ENCODE measurements at regions not wholly inside any gene's neighbourhood (a gene's known extent, or its start where the extent isn't known, plus 50 kb on each side); places are given as distances from the start of the nearest gene placed in this dataset.
A peak's percentile ranks its signal among the peaks of the same experiment; 100 is the strongest.

DNA sequence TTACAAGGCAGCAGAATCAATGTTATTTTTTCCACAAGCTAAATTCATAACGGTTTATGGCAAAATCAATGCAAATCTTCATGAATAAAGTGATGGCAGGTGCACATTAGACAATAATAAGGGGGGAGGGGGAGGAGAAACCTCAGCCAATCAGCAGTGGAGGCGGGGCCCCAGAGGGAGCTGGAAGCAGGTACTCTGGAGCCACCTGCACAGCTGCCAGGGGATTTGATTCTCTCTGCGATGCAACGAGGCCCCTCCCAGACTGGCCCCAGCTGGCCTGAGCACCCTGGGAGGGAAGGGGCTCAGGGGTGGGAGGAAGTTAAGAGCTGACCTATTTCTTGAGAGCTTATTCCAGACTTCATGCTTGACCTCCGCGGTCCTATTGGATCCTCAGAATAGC lies 127.8 kb upstream of the IGSF21 start:
- peak; percentile 91 for DNase-seq

DNA sequence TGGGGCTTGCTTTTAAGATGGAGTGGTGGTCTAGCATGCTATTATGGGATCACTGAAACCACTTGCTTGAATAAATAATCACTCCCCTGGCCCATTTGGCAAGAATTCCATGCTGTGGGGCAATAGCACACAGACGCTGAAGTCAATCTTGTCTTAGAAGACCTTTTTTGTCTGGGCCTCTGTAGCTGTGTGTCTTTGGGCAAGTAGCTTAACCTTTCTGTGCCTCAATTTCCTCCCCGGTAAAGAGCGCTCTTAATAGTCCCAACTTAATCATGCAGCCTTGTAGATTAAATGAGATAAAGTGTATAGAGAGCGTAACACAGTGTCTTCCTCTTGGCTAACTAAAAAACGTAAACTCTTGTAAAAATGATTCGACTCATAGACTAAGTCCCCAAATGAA lies 125.4 kb upstream of the IGSF21 start:
- DNase-seq: no peak

DNA sequence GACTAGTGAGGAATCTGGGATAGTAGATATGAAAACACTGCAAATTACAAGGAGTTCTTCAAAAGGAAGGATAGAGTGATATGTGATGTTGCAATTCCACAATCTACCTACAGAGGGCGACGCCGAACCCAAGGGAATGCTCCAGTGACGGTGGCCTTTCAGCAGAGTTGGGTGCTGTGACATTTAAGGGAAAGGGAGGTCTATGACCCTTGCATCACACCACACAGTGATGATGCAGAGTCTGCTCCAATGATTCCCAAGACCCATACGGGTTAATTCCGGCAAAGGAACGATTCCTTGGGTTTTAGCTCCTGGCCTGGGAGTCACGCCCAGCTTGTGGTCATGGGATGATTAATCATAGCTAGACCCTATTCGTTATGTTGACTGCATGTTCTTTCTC lies 123.0 kb upstream of the IGSF21 start:
- peak; percentile 20 for DNase-seq

DNA sequence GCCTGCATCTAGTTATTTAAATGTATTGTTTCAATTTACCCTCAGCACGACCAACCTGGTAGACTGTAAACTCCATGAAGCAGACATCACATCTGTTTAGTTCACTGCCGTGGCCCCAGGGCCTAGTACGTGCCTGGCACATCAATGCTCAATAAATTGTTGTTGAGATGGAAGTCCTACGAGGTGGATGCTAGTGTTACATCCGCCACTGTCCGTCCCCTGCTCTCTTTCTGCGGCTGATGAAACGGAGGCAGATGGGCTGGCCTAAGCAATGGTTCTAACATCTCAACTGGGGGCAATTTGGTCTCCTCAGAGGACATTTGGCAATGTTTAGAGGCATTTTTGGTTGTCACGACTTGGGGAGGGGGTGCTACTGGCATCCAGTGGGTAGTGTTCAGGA lies 121.4 kb upstream of the IGSF21 start:
- no peak for DNase-seq

DNA sequence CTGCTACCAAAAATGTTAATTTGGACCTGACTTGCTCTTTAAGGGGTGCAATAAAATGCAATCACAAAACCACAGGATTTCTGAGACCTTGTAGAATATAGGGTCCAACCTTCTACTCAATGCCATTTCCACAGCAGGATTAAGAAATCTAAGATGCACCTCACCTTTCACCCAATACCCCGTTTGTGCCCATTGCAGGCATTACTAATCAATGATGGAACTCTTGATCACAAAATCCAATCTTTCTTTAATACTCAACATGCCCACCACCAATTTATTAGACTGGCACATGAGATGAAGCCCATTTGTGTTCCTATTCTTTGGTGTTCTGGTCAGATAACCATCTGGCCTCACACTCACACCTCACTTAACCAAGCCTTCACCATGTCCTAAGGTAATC lies 117.2 kb upstream of the IGSF21 start:
- no peak for DNase-seq

DNA sequence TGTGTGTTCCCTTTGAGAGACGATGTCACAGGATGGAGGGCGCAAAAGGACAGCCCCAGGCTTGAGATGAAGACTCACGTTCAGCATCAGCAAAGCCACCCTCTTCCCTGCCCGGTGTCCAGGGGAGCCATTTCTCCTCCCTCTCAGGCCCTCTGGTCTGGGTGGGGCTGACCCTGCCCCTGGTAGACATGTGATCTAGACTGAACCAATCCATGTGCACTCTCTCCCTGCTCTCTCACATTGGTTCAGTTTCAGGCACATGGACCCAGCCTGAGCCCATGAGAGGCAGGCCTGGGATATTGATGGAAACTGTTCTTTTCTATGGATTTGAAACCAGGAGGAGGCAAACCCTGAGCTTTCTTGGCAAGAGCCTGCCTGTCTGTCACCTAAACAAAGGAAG lies 115.6 kb upstream of the IGSF21 start:
- no peak for DNase-seq

DNA sequence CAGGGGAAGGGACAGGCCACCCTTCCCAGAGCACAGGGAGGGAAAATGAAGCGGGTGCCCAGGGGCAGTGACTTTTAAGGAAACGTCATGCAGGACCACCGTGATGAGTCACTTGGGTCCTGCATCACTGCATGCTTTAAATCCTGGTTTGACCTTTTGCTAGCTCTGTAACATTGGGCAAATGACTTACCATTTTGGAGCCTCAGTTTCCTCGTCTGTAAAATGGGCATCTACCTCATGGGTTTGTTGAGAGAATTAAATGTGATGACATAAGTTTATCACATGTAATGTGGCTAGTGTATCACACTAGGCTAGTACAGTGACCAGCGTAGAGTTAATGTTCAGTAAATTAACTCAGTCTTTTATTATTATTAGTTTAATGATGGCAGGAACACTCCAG lies 114.8 kb upstream of the IGSF21 start:
- DNase-seq: no peak

DNA sequence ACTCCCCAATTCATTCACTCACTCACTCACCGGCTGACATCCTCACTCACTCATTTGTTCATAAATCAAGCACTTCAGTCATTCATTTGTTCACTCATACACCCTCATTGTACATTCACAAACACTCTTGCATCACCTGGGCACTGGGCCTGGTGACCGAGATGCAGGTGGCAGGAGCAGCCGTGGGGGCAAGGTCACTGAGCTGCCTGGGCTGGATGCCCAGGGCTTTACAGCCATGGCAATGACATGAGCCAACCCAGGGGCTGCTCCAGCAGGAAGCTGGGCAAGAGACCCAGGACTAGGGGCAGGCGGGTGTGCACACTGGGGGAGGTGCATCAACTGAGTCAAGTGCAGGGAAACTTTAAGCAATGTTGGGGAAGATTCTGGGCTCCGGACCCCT lies 113.6 kb upstream of the IGSF21 start:
- no peak for DNase-seq

DNA sequence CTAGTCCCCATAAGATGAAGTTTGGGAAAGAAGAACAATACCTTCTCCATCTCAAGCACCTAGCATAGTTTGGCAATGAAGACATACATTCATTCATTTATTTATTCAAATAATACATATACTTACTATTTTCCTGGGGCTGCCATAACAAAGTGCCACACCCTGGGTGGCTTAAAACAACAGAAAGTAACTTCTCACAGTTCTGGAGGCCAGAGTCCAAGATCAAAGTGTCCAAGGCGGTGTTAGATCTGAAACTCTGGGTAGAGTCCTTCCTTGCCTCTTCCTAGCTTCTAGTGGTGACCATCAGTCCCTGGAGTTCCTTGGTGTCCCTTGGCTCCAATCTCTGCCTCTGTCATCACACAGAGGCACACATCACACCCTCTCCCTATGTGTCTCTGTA lies 112.1 kb upstream of the IGSF21 start:
- no peak for DNase-seq

DNA sequence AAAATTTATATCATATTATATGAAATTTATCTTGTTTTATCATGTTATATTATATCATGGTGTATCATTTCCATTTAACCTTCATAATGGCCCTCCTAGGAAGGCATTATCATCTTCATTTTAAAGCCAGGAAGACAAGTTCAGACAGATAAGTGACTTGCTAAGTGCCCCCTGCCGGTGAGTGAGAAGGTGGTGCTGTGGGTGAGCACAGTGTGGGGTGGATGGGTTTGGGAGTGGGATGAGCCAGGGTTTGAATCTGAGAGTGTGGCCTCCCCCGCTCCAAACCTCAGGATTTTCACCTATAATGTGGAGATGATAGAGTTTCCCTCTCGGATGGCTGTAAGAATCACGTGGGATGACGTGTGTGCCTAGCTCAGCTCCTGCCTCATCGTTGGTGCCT lies 108.7 kb upstream of the IGSF21 start:
- no peak for DNase-seq

DNA sequence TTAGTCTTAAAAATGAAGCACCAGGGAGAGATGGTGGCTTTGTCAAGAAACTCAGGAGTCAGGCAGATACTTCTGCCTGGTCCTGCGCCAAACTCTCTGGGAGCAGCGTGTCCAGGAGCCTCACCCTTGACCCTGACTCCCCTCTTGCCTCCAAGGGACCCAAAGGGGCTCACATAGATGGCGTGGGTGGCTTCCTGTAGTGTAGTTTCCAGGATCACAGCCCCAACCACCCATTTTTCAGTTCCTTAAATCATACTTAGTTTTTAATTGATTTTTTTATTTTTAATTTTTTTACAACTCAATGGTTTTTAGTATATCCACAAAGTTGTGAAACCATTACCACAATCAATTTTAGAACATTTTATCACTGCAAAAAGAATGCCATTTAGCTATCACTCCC lies 107.7 kb upstream of the IGSF21 start:
- no peak for DNase-seq

DNA sequence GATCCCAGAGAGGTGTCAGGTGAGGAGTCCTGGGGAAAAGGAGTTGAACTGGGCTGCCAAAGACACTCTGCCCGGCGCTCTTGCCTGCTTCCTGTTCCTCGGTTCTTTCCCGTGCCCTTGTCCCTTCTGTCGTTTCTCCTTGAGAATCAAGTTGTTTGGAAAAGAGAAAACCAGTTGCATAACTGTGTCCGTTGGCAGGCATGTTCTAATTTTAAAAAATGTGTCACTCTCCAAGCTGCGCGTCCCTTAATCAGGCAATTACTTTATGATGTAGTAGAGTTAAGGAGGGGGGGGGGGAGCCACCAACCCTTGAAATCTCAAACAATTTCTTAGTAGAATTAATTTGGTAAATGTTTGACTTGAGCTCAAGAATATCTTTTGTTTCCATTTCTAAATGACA lies 105.9 kb upstream of the IGSF21 start:
- DNase-seq: no peak

DNA sequence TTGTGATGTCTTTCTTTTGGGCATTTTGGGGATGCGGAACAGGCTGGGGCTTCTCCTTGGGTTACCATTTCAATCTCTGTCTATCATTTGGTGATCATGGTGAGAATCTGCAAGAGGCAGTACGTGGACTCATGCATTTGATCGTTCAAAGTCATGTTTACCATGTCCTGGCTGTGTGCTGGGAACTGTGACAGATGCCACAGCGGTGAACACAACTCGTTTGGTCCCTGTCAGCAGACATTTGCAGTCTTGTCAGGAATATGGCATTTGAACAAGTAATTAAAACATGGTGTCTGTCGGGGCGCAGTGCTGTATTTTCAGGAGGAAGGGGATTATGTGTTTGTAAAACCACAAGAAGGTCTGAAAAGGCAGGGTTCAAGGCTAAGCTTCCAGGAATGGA lies 103.3 kb upstream of the IGSF21 start:
- no peak for DNase-seq

DNA sequence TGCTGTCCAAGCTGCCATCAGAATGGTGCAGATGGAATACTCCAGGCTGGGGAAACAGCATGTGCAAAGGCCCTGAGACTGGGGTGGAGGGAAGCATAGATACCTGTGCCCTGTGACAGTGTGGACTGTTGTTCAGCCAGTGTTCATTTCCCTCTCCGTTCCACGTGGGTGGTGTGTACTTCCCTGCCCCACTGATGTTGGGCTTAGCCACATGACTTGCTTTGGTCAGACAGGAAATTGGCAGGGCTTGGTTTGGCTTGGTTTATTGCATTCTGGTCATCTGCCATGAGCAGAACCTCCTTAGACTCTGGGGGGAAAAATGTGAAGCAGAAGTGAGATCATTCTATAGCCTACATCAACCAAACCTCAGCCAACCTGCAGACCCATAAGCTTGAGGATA lies 102.4 kb upstream of the IGSF21 start:
- no peak for DNase-seq

DNA sequence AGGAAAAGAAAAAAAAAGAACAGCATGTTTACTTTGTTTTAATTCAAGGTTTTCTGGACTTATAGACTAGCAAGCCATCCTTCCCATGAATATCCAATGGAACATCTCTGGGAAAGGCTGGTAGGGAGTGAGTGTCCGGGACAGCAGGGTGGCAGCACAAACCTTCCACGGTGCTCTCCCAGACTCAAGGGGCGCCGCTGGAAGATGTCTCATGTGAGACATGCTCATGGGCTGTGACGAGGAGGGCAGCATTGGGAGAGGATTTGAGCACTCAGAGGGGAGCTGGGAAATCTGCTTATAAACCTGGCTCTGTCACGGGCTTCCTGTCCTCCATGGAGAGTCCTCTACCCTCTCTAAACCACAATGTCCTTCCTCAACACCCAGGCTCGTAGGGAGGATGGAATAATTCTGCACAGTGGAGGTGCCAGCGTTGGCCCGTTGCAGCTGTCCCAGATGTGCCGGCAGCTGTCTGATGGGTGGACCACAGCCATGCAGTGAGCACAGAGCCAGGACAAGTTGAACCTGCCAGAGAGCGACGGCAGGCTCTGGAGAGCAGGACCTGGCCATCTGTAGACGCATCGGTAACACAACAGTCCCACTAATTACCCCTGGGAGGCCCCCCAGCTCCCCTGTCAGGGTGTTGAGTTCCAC lies 100.1 kb upstream of the IGSF21 start:
- DNase-seq: peak; percentile 37

DNA sequence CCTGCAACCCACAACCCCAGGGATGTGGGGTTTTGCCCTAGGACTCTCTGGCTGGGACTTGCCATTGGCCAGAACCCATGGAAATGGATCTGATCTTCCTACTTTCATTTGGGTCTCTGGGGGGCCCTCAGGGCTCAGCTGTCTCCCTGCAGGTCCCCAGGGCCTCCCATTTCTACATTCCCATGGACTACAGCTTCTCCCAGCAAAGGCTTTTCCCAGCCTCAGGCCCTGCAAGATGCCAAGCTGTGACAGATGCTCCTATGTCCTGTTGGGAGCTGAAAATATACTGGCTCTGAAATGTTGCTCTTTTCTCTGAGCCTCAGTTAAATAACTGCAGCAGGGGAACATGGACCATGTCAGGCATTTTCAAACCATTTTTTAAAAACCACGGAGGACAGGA lies 99.5 kb upstream of the IGSF21 start:
- DNase-seq: no peak

DNA sequence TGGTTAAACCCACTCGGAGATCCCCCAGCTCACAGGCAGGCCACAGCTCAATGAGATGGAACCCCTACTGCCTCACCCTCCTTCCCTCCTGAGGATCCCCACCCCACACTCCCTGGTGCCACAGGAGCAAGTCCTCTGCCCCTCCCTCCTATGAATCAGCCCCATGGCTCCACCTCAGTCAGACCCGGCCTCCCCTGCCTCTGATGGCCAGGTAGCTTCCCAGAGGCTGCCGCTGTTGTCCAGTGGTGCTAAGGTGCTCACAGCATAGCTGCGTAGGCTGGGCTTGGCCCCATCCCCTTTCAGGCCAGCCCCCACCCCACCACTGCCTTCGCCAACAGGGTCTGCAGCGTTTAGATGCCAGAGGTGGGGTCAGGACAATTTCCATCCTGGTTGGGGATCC lies 98.5 kb upstream of the IGSF21 start:
- DNase-seq: no peak

DNA sequence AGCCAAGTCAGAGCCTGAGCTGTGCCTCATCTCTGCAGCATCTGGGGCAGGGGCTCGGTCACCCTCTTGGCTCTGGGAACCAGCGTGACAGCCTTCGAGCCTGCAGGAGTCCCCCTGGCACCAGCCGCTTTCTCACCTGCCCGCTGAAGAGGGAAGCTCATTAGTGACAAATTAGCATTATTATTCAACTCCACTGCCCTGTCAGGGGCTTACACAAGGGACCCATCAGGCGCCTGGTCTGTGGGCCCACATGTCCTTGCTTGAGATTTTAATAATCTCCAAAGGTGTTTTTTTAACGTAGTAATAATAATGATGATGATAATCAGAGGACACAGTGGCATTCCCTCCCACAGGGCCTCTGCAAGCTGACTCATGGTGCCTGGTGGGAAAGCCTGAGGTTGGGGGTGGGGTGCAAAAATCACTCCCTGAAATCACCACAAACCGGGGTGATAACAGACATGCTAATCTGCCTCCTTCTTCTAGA lies 98.1 kb upstream of the IGSF21 start:
- DNase-seq: peak; percentile 63

DNA sequence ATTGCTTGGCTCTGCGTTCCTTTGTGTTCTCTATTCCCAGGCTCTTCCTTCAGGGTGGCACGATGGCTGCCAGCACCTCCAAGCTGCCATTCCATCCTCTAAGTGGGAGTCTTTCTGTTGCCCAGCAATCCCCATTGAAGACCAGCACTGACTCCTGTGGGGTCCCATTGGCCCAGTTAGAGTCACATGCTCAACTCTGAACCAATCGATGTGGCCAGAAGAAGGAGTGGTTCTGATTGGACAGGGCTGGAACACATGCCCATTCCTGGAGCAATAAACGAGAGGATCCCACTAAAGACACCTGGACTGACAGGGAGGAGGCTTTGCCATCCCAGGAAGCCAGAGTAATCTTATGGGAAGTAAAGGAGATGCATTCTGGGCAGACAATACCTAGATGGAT lies 97.2 kb upstream of the IGSF21 start:
- DNase-seq: no peak

DNA sequence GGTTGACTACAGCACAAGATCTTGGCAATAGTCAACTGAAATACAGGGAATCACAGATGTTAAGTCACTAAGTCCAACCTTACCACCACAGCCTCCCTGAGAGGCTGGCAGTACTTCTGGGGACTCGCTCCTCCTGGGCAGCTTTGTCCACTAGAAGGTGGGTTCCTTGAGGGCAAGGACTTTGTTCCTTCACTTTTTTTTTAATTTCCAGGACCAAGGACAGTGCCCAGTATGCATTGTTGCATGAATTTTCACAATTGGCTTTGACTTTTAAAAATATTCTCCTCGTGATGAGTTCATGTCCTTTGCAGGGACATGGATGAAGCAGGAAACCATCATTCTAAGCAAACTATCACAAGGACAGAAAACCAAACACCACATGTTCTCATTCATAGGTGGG lies 96.7 kb upstream of the IGSF21 start:
- no peak for DNase-seq

DNA sequence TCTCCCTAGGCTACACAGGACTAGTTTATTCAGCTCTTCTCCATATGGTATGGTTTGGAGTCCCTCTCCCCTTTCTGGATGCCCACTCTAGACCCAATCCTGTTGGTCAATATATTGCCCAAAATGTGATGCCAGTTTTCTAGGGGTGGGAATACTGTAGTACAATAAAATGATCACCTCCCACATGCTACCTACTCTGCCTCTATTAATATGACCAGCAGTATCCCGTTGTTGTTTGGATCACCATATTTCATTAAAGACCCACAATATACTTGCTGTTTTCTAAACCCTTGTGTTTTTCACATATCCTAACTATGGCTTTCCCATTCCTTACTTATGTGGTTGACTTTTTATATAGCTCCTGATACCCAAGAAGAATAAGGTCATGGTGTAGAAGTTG lies 95.9 kb upstream of the IGSF21 start:
- no peak for DNase-seq

DNA sequence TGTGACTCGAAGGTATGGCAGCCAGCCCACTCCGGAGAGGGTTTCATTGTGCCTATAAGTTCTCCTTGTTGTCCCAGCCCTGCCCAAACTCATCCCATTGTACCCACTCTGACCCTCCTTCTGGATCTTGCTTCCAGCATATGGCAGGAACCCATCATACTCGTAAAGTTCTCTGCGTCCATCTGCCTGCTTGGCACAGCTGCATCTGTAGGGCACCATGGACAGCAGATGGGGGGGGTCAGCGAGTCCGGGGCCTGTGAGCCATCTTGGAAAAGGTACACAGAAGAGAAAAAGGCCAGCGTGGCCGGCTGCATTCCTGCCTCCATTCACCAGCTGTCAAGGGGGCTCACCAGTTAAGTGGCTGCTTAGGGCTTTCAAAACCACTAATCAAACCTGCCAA lies 94.9 kb upstream of the IGSF21 start:
- peak; percentile 57 for DNase-seq

DNA sequence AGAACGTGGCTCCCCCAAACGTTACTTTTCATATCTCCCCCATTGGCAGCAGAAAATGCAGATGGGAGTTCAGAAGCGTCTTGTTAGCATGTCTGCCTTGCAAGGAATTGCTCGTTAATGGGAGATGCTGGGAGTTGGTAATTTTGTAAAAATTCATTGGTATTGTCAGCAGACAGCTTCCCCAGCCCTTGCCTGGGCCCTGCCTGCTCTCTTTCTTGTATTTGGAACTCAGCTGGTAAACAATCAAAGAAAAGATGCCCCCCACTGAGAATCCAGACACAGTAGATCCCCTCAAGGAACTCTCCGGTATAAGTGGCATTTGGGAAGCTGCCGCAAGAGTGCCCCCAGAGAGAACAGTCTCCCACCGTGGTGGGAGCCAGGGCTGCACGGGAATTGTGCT lies 94.4 kb upstream of the IGSF21 start:
- DNase-seq: peak; percentile 38

DNA sequence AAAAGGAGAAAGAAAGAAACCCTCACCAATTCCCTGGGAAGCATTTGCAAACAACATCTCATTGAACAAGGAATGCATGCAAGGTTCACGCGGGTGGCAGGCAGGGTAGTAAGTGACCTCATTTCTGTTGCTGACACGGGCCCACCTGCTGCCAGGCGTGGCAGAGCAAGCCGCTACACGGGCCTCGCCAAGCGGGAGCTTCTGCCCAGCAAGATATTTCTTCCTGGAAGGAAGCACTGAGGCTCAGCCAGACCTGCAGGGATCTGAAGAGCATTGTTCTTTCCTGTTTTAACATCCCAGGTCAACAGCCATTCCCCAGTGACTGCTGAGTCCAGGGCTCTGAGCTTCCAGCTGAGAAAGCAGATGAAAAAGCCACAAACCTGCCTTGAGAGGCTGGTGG lies 91.9 kb upstream of the IGSF21 start:
- no peak for DNase-seq

DNA sequence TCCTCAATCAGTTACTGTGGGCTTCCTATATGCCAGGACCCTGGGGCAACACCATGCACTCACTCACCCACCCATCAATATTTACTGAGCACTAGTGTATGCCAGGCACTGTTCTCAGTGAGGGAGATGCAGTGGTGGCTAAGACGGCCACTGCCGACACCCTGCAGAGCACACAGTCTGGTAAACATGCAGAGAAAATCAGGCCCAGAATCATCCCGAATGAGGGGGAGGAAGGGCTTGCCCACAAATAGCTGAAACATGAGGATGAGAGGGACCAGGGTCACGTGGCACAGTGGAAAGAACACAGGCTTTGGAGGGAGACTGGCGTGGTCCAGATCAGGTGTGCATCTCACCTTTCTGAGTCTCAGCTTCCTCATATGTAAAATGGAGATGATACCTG lies 89.2 kb upstream of the IGSF21 start:
- no peak for DNase-seq
